Neural crest cell (in vitro differentiated cells): ENCODE measurements at regions not wholly inside any gene's neighbourhood (a gene's known extent, or its start where the extent isn't known, plus 50 kb on each side); places are given as distances from the start of the nearest gene placed in this dataset.

Experiments used
- DNase-seq: peaks from one replicate; pipeline ENCODE4 v3.0.0; 2021; ENCODE audit warnings: low read depth, mixed read lengths, low spot score
- H3K27ac Mint-ChIP-seq: one replicate; pipeline ENCODE4 v1.8.0; 2021; ENCODE audit warnings: mild to moderate bottlenecking, mixed read lengths; ENCODE audit not compliant: unreplicated experiment
- H3K27me3 Mint-ChIP-seq: 2 replicates; pipeline ENCODE4 v1.8.0; 2021; ENCODE audit warnings: low read depth, mild to moderate bottlenecking, mixed read lengths
- H3K36me3 Mint-ChIP-seq: 2 replicates; pipeline ENCODE4 v1.8.0; 2021; ENCODE audit warnings: low read depth, mild to moderate bottlenecking, mixed read lengths
- H3K4me1 Mint-ChIP-seq: 2 replicates; pipeline ENCODE4 v1.8.0; 2021; ENCODE audit warnings: mixed read lengths
- H3K4me3 Mint-ChIP-seq: one replicate; pipeline ENCODE4 v1.8.0; 2021; ENCODE audit warnings: mild to moderate bottlenecking, mixed read lengths
- H3K9me3 Mint-ChIP-seq: 2 replicates; pipeline ENCODE4 v1.8.0; 2021; ENCODE audit warnings: mixed read lengths
- TF ChIP-seq, protein P1 (sequence below): fragments of 200-600 bp; sonication (generic); conservative IDR thresholded peaks from 2 replicates; pipeline ENCODE4 v1.5.0; 2021; ENCODE audit warnings: antibody characterized with exemption, mild to moderate bottlenecking

DNA sequence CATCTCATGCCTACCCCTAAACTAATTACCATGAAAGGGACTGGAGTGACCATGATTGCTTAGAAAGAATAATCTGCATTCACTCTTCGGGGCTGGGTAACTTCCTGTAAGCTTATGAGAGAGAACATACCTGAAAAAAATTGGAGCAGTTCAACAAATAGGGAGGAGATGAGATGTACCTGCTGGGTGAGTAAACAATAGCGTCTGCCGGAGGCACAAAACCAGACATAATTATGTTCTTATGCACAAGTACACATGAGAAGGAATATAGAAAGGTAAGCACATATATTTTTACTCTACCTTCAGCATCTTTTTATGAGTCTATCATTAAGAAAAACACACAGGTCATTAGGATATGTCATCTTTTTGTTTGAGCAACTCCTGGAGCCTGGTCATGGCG lies 224.6 kb upstream of the FERD3L start:
- no peaks in the 10 kb centered on the region for H3K4me1 Mint-ChIP-seq
- H3K36me3 Mint-ChIP-seq = no peaks in the 10 kb centered on the region
- no peaks in the 10 kb centered on the region for H3K9me3 Mint-ChIP-seq
- TF ChIP-seq, protein P1, sequence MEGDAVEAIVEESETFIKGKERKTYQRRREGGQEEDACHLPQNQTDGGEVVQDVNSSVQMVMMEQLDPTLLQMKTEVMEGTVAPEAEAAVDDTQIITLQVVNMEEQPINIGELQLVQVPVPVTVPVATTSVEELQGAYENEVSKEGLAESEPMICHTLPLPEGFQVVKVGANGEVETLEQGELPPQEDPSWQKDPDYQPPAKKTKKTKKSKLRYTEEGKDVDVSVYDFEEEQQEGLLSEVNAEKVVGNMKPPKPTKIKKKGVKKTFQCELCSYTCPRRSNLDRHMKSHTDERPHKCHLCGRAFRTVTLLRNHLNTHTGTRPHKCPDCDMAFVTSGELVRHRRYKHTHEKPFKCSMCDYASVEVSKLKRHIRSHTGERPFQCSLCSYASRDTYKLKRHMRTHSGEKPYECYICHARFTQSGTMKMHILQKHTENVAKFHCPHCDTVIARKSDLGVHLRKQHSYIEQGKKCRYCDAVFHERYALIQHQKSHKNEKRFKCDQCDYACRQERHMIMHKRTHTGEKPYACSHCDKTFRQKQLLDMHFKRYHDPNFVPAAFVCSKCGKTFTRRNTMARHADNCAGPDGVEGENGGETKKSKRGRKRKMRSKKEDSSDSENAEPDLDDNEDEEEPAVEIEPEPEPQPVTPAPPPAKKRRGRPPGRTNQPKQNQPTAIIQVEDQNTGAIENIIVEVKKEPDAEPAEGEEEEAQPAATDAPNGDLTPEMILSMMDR = no peak
- H3K27me3 Mint-ChIP-seq = no peaks in the 10 kb centered on the region
- DNase-seq = no peak
- no peak overlapping the region for H3K4me3 Mint-ChIP-seq
- no peak overlapping the region for H3K27ac Mint-ChIP-seq

DNA sequence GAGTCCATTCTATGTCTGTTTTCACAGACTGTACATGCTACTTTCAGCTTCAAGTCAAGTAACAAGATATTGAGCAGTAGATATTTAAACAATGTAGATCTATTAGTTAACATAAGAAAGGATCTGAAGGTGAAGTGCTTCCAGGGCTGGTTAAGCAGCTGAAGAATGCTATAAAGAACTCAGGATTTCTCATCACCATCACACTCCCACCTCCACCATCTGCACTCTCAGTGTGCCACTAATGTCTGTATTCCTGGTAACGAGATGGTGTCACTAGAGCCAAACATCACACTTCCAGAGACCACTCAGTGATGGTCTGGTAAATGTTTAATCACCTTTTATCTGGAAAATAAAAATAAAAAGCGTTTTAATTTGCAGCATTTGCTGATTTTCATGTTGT lies 224.0 kb upstream of the FERD3L start:
- no peak for DNase-seq
- Mint-ChIP-seq H3K4me1 (no peaks in the 10 kb centered on the region), H3K9me3 (no peaks in the 10 kb centered on the region), H3K4me3 (no peak overlapping the region), H3K27ac (no peak overlapping the region), H3K36me3 (no peaks in the 10 kb centered on the region), H3K27me3 (no peaks in the 10 kb centered on the region)
- TF ChIP-seq, protein P1 = no peak

DNA sequence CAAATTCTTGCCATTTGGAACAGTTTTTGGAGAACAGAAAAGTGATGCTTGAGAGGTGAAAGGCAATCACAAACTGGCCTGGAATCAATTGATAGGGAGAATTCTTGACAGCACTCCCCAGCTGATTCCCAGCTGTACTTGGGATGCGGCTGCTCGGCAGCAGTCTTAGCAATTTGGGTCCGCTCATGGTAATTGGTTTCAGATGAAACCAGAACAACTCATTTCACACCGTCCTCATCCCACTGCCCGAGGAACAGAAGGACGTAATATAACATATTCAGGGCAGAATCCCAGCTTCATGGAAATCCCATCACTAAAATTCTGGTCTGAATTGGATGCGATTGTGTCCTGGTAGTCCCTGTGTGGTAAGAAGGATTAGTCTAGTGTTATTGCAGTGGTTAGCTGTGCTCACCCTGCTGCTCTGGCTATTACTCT lies 223.3 kb upstream of the FERD3L start:
- no peak for DNase-seq
- Mint-ChIP-seq H3K4me3 (no peak overlapping the region), H3K27ac (no peak overlapping the region)

DNA sequence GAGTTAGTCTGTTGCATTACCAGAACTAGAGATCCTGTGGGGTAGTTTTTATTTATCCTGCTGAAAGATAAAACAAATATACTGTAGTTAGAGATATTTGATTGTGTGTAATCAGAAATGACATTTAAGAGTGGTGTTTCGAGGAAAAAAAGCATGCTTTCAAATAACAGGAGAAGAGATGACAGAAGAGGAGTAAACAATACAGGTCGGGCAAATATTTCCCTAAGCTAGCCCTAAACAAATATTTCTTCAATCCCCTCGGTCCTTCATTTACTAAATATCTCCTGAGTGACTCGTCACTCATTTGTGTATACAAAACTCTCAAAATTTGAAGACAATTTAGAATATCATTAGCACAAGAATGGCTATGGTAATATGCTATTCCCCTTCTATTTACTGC lies 219.7 kb upstream of the FERD3L start:
- Mint-ChIP-seq H3K9me3 (no peaks in the 10 kb centered on the region), H3K27me3 (no peaks in the 10 kb centered on the region), H3K27ac (no peak overlapping the region), H3K4me3 (no peak overlapping the region), H3K36me3 (no peaks in the 10 kb centered on the region), H3K4me1 (peaks cover 11% of the 10 kb centered on the region)
- DNase-seq = no peak
- TF ChIP-seq, protein P1 = no peak

More for the DNA sequence above, 223.3 kb upstream of the FERD3L start:
- H3K9me3 Mint-ChIP-seq = no peaks in the 10 kb centered on the region
- no peaks in the 10 kb centered on the region for H3K4me1 Mint-ChIP-seq
- no peaks in the 10 kb centered on the region for H3K36me3 Mint-ChIP-seq
- H3K27me3 Mint-ChIP-seq = no peaks in the 10 kb centered on the region
- TF ChIP-seq, protein P1 = no peak

DNA sequence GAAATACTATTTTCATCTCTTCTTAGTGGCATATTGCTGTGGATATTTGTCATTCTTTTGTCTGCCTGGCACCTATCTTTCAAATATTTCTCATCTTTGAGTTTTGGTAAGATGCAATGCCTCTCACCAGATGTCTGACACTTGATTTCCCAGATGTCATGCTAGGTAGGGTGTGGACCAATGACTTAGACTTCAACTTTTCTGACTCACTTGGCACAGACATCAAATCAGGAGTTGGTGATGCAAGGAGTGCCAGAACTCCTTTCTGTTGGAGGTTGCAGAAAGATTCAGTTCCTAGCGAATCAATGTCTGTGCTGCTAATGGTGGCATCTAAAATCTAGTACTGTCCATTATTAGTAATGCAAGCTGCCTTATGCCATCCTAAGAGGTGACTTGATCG lies 216.9 kb upstream of the FERD3L start:
- H3K4me1 Mint-ChIP-seq = peaks cover 11% of the 10 kb centered on the region
- no peaks in the 10 kb centered on the region for H3K36me3 Mint-ChIP-seq
- H3K9me3 Mint-ChIP-seq = no peaks in the 10 kb centered on the region
- H3K27ac Mint-ChIP-seq = no peak overlapping the region
- no peak overlapping the region for H3K4me3 Mint-ChIP-seq
- TF ChIP-seq, protein P1 = no peak
- DNase-seq = no peak
- no peaks in the 10 kb centered on the region for H3K27me3 Mint-ChIP-seq

DNA sequence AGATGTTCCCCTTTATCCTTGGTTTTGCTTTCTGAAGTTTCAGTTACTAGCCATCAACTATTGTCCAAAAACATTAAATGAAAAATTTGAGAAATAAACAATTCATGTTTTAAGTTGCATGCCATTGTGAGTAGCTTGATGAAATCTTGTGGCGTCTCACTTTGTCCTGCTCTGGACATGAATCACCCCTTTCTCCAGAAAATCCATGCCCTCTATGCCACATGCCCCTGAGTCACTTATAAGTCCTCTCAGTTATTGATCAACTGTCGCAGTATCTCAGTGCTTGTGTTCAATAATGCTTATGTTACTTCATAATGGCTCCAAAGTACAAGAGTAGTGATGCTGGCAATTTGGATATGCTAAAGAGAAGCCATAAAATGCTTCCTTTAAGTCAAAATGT lies 208.0 kb upstream of the FERD3L start:
- TF ChIP-seq, protein P1 = no peak
- no peak for DNase-seq
- H3K27me3 Mint-ChIP-seq = no peaks in the 10 kb centered on the region
- no peak overlapping the region for H3K4me3 Mint-ChIP-seq
- H3K4me1 Mint-ChIP-seq = peaks cover 6% of the 10 kb centered on the region
- no peak overlapping the region for H3K27ac Mint-ChIP-seq
- peaks cover 7% of the 10 kb centered on the region for H3K9me3 Mint-ChIP-seq
- H3K36me3 Mint-ChIP-seq = no peaks in the 10 kb centered on the region
